ENCODE measurements at regions not wholly inside any gene's neighbourhood (a gene's known extent, or its start where the extent isn't known, plus 50 kb on each side); places are given as distances from the start of the nearest gene placed in this dataset.

DNA sequence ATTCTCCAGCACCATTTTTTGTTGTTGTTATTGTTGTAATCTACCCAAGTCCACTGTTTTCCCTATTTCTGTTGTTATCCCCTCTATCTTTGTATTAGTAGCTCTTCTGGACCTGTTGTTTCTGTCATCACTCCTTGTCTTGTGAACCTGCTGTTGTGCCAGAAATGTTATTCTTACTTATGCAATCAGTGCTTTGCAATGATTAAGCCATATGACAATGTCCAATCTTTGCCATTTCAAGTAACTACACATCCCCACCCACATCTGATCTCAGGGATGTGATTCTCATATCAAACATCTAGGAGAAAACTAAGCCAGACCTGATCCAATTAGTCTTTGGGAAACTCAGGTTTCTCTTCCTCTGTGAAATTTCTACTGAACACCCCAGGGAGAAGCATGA lies 472.6 kb upstream of the KLHL1 start:
- TF ChIP-seq, protein P1, sequence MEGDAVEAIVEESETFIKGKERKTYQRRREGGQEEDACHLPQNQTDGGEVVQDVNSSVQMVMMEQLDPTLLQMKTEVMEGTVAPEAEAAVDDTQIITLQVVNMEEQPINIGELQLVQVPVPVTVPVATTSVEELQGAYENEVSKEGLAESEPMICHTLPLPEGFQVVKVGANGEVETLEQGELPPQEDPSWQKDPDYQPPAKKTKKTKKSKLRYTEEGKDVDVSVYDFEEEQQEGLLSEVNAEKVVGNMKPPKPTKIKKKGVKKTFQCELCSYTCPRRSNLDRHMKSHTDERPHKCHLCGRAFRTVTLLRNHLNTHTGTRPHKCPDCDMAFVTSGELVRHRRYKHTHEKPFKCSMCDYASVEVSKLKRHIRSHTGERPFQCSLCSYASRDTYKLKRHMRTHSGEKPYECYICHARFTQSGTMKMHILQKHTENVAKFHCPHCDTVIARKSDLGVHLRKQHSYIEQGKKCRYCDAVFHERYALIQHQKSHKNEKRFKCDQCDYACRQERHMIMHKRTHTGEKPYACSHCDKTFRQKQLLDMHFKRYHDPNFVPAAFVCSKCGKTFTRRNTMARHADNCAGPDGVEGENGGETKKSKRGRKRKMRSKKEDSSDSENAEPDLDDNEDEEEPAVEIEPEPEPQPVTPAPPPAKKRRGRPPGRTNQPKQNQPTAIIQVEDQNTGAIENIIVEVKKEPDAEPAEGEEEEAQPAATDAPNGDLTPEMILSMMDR (IDR thresholded peaks at IDR 0.05) = no peak
- TF ChIP-seq POLR2A (IDR thresholded peaks at IDR 0.05) = no peak
